Brain microvascular endothelial cell (primary cell): ENCODE measurements at regions not wholly inside any gene's neighbourhood (a gene's known extent, or its start where the extent isn't known, plus 50 kb on each side); places are given as distances from the start of the nearest gene placed in this dataset.
A peak's percentile ranks its signal among the peaks of the same experiment; 100 is the strongest.

Source experiments
- DNase-seq: peaks from one replicate; pipeline ENCODE4 v3.0.0-alpha.2; 2020
- H3K27ac ChIP-seq: fragments of 250-450 bp; sonication (Bioruptor Pico); 2 replicates; pipeline ENCODE4 v1.5.1; 2020; ENCODE audit warnings: mild to moderate bottlenecking, moderate library complexity
- H3K27me3 ChIP-seq: fragments of 250-450 bp; sonication (Bioruptor Pico); replicated peaks from 2 replicates; pipeline ENCODE4 v1.5.1; 2020; ENCODE audit warnings: mild to moderate bottlenecking
- H3K36me3 ChIP-seq: fragments of 250-450 bp; sonication (Bioruptor Pico); replicated peaks from 2 replicates; pipeline ENCODE4 v1.5.1; 2020; ENCODE audit warnings: mild to moderate bottlenecking
- H3K4me3 ChIP-seq: 2 replicates; pipeline ENCODE4 v1.5.1; 2011; ENCODE audit warnings: low read depth, mild to moderate bottlenecking, control low read depth, low read length, moderate library complexity
- in situ Hi-C: cut with HindIII; loops from 2 replicates; pipeline ENCODE4 v1.10.0; 2017; ENCODE audit warnings: low sequenced_read_pairs, low pct_ligation_motif_present
- TF ChIP-seq, protein P1 (sequence below): IDR thresholded peaks from 2 replicates; pipeline ENCODE4 v1.5.1; 2011; ENCODE audit warnings: low read depth, mild to moderate bottlenecking, moderate library complexity, low read length, control low read depth, inconsistent platforms; ENCODE audit errors: missing control alignments

DNA sequence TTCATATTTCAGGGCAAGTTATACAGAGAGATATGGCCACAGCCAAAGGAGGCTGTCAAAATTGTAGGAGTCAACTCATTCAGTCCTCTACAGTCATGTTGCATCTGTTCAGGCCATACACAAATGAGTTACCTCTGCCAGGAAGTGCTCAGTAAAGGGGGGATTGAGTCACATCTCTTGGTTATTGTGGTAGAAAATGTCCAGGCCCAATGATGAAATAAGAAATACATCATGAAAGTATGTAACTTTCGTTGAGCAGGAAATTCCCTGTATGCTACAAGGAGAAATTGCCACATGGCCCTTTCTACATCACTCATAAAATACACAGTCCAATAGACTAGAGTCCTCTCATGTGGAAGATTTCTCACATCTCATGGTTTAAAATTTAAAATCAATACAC is 103.9 kb upstream of the COL3A1 start:
- TF ChIP-seq, protein P1, sequence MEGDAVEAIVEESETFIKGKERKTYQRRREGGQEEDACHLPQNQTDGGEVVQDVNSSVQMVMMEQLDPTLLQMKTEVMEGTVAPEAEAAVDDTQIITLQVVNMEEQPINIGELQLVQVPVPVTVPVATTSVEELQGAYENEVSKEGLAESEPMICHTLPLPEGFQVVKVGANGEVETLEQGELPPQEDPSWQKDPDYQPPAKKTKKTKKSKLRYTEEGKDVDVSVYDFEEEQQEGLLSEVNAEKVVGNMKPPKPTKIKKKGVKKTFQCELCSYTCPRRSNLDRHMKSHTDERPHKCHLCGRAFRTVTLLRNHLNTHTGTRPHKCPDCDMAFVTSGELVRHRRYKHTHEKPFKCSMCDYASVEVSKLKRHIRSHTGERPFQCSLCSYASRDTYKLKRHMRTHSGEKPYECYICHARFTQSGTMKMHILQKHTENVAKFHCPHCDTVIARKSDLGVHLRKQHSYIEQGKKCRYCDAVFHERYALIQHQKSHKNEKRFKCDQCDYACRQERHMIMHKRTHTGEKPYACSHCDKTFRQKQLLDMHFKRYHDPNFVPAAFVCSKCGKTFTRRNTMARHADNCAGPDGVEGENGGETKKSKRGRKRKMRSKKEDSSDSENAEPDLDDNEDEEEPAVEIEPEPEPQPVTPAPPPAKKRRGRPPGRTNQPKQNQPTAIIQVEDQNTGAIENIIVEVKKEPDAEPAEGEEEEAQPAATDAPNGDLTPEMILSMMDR = no peak
- Histone ChIP-seq H3K36me3 (no peaks in the 10 kb centered on the region), H3K27ac (peak overlapping the region; percentile 55), H3K27me3 (no peaks in the 10 kb centered on the region), H3K4me3 (no peak overlapping the region)
- in situ Hi-C loops = no loop called here
- peak; percentile 69 for DNase-seq

- TF ChIP-seq, protein P1 = no peak
- Histone ChIP-seq H3K4me3 (no peak overlapping the region), H3K27me3 (no peaks in the 10 kb centered on the region), H3K27ac (no peak overlapping the region), H3K36me3 (no peaks in the 10 kb centered on the region)
- in situ Hi-C loops = no loop called here
- no peak for DNase-seq
Observed at GRCh38 chr2:188875104-188875503, 99.1 kb upstream of the COL3A1 start.

DNA sequence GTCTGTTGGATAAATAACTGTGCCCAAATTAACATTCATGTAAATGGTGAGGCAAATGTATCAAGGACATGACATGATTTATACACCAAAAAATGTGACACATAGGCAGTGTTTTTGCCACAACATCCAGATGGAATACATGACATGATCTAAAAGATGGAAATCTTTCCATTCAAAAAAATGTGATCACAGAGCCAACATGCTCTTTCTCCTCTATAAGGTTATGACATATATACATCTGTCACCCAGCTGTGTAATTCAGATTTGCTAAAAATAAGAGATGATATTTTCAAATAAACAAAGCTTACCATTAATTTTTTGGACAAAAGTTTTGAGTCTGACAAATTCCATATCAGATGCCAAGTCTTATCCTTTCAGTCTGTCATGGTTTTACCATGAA is 95.5 kb upstream of the COL3A1 start:
- no peak overlapping the region for H3K4me3 ChIP-seq
- no peak for DNase-seq
- TF ChIP-seq, protein P1 = no peak
- in situ Hi-C loops = no loop called here
- no peaks in the 10 kb centered on the region for H3K27me3 ChIP-seq
- H3K27ac ChIP-seq = no peak overlapping the region
- H3K36me3 ChIP-seq = no peaks in the 10 kb centered on the region

DNA sequence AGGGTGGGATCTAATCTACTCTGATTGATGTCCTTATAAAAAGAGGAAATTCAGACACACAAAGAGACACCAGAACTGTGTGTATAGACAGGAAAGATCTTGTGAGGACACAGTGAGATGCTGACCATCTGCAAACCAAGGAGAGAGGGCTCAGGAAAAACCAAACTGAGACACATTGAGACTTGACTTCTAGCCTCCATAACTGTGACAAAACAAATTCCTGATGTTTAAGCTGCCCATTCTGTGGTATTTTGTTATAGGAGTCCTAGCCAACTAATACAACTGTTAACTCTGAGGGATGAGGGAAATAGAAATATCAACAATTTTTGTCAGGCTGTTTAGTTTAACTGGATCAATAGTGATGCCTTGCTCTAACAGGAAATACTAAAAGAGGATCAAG is 93.4 kb upstream of the COL3A1 start:
- no peak overlapping the region for H3K4me3 ChIP-seq
- no peaks in the 10 kb centered on the region for H3K36me3 ChIP-seq
- no peaks in the 10 kb centered on the region for H3K27me3 ChIP-seq
- TF ChIP-seq, protein P1 = no peak
- in situ Hi-C loops = no loop called here
- DNase-seq = no peak
- H3K27ac ChIP-seq = no peak overlapping the region

- TF ChIP-seq, protein P1 = no peak
- H3K36me3 ChIP-seq = no peaks in the 10 kb centered on the region
- no peaks in the 10 kb centered on the region for H3K27me3 ChIP-seq
- no peak for DNase-seq
- H3K4me3 ChIP-seq = no peak overlapping the region
- in situ Hi-C loops = no loop called here
- H3K27ac ChIP-seq = no peak overlapping the region
Observed at GRCh38 chr2:188881434-188881833, 92.7 kb upstream of the COL3A1 start.

DNA sequence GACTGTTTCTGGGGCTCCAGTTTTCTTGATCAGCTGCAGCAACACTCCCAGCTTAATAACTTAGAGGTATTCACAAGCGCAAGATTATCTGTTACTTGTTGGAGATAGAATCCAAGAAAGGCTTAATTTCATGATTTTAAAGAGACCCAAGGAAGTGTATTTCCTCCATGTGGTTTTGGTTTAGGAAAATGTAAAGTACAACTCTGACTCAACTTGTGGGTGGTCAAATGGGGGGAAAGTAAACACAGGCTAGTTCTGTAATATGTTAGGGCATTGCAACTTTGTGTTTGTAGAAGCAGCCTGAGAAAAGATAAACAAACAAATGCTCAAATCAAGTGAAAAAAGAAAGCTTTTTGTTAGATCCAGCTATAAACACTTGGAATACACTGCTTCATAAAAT is 90.1 kb upstream of the COL3A1 start:
- Histone ChIP-seq H3K36me3 (no peaks in the 10 kb centered on the region), H3K27ac (no peak overlapping the region), H3K27me3 (no peaks in the 10 kb centered on the region), H3K4me3 (no peak overlapping the region)
- TF ChIP-seq, protein P1 = no peak
- peak; percentile 15 for DNase-seq
- in situ Hi-C loops = no loop called here
